ENCODE measurements at regions not wholly inside any gene's neighbourhood (a gene's known extent, or its start where the extent isn't known, plus 50 kb on each side); places are given as distances from the start of the nearest gene placed in this dataset.

- Histone ChIP-seq H3K23me2 (ENCODE audit: insufficient read length, low read depth, low read length, poor library complexity, severe bottlenecking) (no peaks in the 10 kb centered on the region), H2BK12ac (ENCODE audit: insufficient read length, low read depth, low read length) (no peak overlapping the region), H3K9me3 (ENCODE audit: control insufficient read depth, low read depth, low read length) (no peaks in the 10 kb centered on the region), H3T11ph (ENCODE audit: low read length) (no peak overlapping the region), H3K4me1 (ENCODE audit: insufficient read depth, low read length) (peaks cover 2% of the 10 kb centered on the region; the same call in 1 of the 2 replicates), H2BK20ac (ENCODE audit: low read depth, low read length, poor library complexity, severe bottlenecking) (no peak overlapping the region), H3K23ac (ENCODE audit: insufficient read length, low read depth, low read length) (no peak overlapping the region), H3K9ac (ENCODE audit: extremely low read depth, insufficient read length, low read length) (no peak overlapping the region), H3K79me2 (ENCODE audit: insufficient read depth, low read length) (no peaks in the 10 kb centered on the region), H3K56ac (ENCODE audit: insufficient read length, low read depth, low read length) (no peak overlapping the region), H3K27me3 (ENCODE audit: insufficient read depth, low read length) (no peaks in the 10 kb centered on the region), H2BK15ac (ENCODE audit: low read depth, low read length) (no peak overlapping the region), H2AK5ac (ENCODE audit: insufficient read length, low read length) (no peak overlapping the region), H2BK120ac (ENCODE audit: low read depth, low read length, poor library complexity, severe bottlenecking) (no peak overlapping the region), H3K27ac (ENCODE audit: insufficient read length, low read depth, low read length) (no peak overlapping the region), H2BK5ac (ENCODE audit: insufficient read length, low read length) (no peak overlapping the region), H3K4me2 (ENCODE audit: insufficient read depth, insufficient read length, low read length) (no peak overlapping the region), H4K8ac (replicated peaks; ENCODE audit: insufficient read length, low read depth, low read length) (no peak overlapping the region), H2AFZ (ENCODE audit: low read length) (no peak overlapping the region), H4K20me1 (ENCODE audit: control insufficient read depth, insufficient read depth, insufficient read length) (no peaks in the 10 kb centered on the region), H4K5ac (ENCODE audit: insufficient read length, low read depth, low read length) (no peak overlapping the region), H3K14ac (ENCODE audit: insufficient read depth, low read length) (no peak overlapping the region), H3K4ac (ENCODE audit: low read depth, low read length) (no peak overlapping the region), H4K91ac (ENCODE audit: insufficient read length, low read depth, low read length) (no peak overlapping the region), H3K18ac (ENCODE audit: insufficient read length, low read depth, low read length) (no peak overlapping the region), H3K79me1 (ENCODE audit: insufficient read depth, low read depth, low read length, poor library complexity, severe bottlenecking) (no peaks in the 10 kb centered on the region)
- Mint-ChIP-seq H3K4me3 (no peak overlapping the region), H3K27ac (peak overlapping the region in 1 of 3 experiments; percentile 75; a peak in 2 of 7 replicates), H3K36me3 (ENCODE audit: insufficient read depth in 1 of 3, low read depth in 3 of 3) (peaks cover 0 to 6% (median 3%) of the 10 kb centered on the region in 3 experiments; a peak in 2 of 7 replicates), H3K4me1 (peaks cover 42 to 45% of the 10 kb centered on the region in 2 experiments), H3K9me3 (peaks cover under 1 to 4% of the 10 kb centered on the region in 2 experiments; a peak in 3 of 5 replicates), H3K27me3 (ENCODE audit: low read depth) (no peaks in the 10 kb centered on the region; the same call in 1 of the 2 replicates)
- no CpG with 5 or more reads among the region's 8 CpGs for WGBS (ENCODE audit: extremely low coverage, insufficient read length, low lambda C conversion rate)
- no peak for TF ChIP-seq CTCF (conservative IDR thresholded peaks at IDR 0.05)
- DNase-seq = no peak
Measured at GRCh38 chr21:35520302-35520701, 471.2 kb upstream of the RUNX1 start.

Data from H9 (cell line).